Liver (tissue), 8 donors: ENCODE measurements at regions not wholly inside any gene's neighbourhood (a gene's known extent, or its start where the extent isn't known, plus 50 kb on each side); places are given as distances from the start of the nearest gene placed in this dataset.

Source experiments
- DNase-seq: peaks from one replicate; pipeline ENCODE4 v3.0.0-alpha.2; 2017; ENCODE audit warnings: low spot score
- H3K27ac ChIP-seq, 2 donors: one replicate each; pipeline ENCODE4 v1.7.0; 2013; ENCODE audit warnings: inconsistent platforms in 2 of 2, low read length in 2 of 2, control low read depth in 1 of 2, low read depth in 1 of 2, mild to moderate bottlenecking in 1 of 2
- H3K27me3 ChIP-seq, 4 donors: one replicate each; pipeline versions ENCODE4 v1.6.1 to v1.7.0; 2013; ENCODE audit warnings: low read length in 3 of 4, inconsistent platforms in 1 of 4, mild to moderate bottlenecking in 1 of 4, moderate library complexity in 1 of 4; ENCODE audit not compliant: control insufficient read depth in 4 of 4, insufficient read depth in 4 of 4
- H3K36me3 ChIP-seq, 4 donors: one replicate each; pipeline versions ENCODE4 v1.6.1 to v1.7.0; 2013; ENCODE audit warnings: low read length in 3 of 4, mild to moderate bottlenecking in 3 of 4, low read depth in 1 of 4, moderate library complexity in 1 of 4; ENCODE audit not compliant: control insufficient read depth in 4 of 4, insufficient read depth in 3 of 4
- H3K4me1 ChIP-seq, 4 donors: one replicate each; pipeline versions ENCODE4 v1.6.1 to v1.7.0; 2013; ENCODE audit warnings: low read length in 3 of 4, mild to moderate bottlenecking in 3 of 4, moderate library complexity in 1 of 4; ENCODE audit not compliant: control insufficient read depth in 4 of 4, insufficient read depth in 4 of 4
- H3K4me3 ChIP-seq, 3 donors: one replicate each; pipeline versions ENCODE4 v1.6.1 to v1.7.0; 2013; ENCODE audit warnings: low read length in 3 of 3, control low read depth in 1 of 3, low read depth in 1 of 3, mild to moderate bottlenecking in 1 of 3
- H3K9ac ChIP-seq, 2 donors: one replicate each; pipeline ENCODE4 v1.7.0; 2013; ENCODE audit warnings: low read length in 2 of 2, mild to moderate bottlenecking in 2 of 2, moderate library complexity in 2 of 2, control low read depth in 1 of 2, low read depth in 1 of 2
- H3K9me3 ChIP-seq, 4 donors: one replicate each; pipeline versions ENCODE4 v1.6.1 to v1.7.0; 2013; ENCODE audit warnings: low read length in 3 of 4; ENCODE audit not compliant: control insufficient read depth in 4 of 4
- ATF3 ChIP-seq: IDR thresholded peaks from 2 replicates; pipeline ENCODE4 v1.6.1; 2016; ENCODE audit warnings: antibody characterized with exemption
- CTCF ChIP-seq: fragments of 150-350 bp; IDR thresholded peaks from 2 replicates; pipeline ENCODE4 v1.5.1; 2017; ENCODE audit warnings: improper control_type of control experiment, low read depth, low read length; ENCODE audit not compliant: missing input control
- EGR1 ChIP-seq, 2 donors: IDR thresholded peaks; 2 replicates each; pipeline ENCODE4 v1.6.1; 2016 to 2018; ENCODE audit warnings: antibody characterized with exemption in 2 of 2, low read depth in 2 of 2
- FOXA1 ChIP-seq: IDR thresholded peaks from 2 replicates; pipeline ENCODE4 v1.6.1; 2016; ENCODE audit warnings: antibody characterized with exemption
- FOXA2 ChIP-seq: IDR thresholded peaks from 2 replicates; pipeline ENCODE4 v1.6.1; 2016; ENCODE audit warnings: antibody characterized with exemption
- GABPA ChIP-seq, 2 donors: IDR thresholded peaks in 1 of 2; conservative IDR thresholded peaks in 1 of 2; 2 replicates each; pipeline ENCODE4 v1.6.1; 2016; ENCODE audit warnings: antibody characterized with exemption in 2 of 2, mild to moderate bottlenecking in 1 of 2, moderate library complexity in 1 of 2
- HNF4A ChIP-seq, 2 donors: conservative IDR thresholded peaks; 2 replicates each; pipeline ENCODE4 v1.6.1; 2016; ENCODE audit warnings: antibody characterized with exemption in 2 of 2, mild to moderate bottlenecking in 2 of 2
- HNF4G ChIP-seq: IDR thresholded peaks from 2 replicates; pipeline ENCODE4 v1.6.1; 2016; ENCODE audit warnings: antibody characterized with exemption
- JUND ChIP-seq, 2 donors: IDR thresholded peaks; 2 replicates each; pipeline ENCODE4 v1.6.1; 2016; ENCODE audit warnings: antibody characterized with exemption in 2 of 2
- MAX ChIP-seq: IDR thresholded peaks from 2 replicates; pipeline ENCODE4 v1.6.1; 2016; ENCODE audit warnings: antibody characterized with exemption
- NR2F2 ChIP-seq: IDR thresholded peaks from 2 replicates; pipeline ENCODE4 v1.6.1; 2016; ENCODE audit warnings: antibody characterized with exemption
- RAD21 ChIP-seq, 2 donors: IDR thresholded peaks; 2 replicates each; pipeline ENCODE4 v1.6.1; 2016; ENCODE audit warnings: antibody characterized with exemption in 2 of 2, mild to moderate bottlenecking in 2 of 2
- REST ChIP-seq: IDR thresholded peaks from 2 replicates; pipeline ENCODE4 v1.6.1; 2016; ENCODE audit warnings: antibody characterized with exemption, mild to moderate bottlenecking
- RXRA ChIP-seq, 2 donors: IDR thresholded peaks; 2 replicates each; pipeline ENCODE4 v1.6.1; 2017 to 2018; ENCODE audit warnings: antibody characterized with exemption in 2 of 2, mild to moderate bottlenecking in 1 of 2
- SP1 ChIP-seq: IDR thresholded peaks from 2 replicates; pipeline ENCODE4 v1.6.1; 2018; ENCODE audit warnings: antibody characterized with exemption, mild to moderate bottlenecking
- TAF1 ChIP-seq: conservative IDR thresholded peaks from 2 replicates; pipeline ENCODE4 v1.6.1; 2016; ENCODE audit warnings: antibody characterized with exemption, mild to moderate bottlenecking
- YY1 ChIP-seq: IDR thresholded peaks from 2 replicates; pipeline ENCODE4 v1.6.1; 2016; ENCODE audit warnings: antibody characterized with exemption, mild to moderate bottlenecking
- ZBTB33 ChIP-seq: IDR thresholded peaks from 2 replicates; pipeline ENCODE4 v1.6.1; 2016; ENCODE audit warnings: antibody characterized with exemption
- WGBS: extraction: QIAGEN DNeasy Blood & Tissue Kit; methylation state at CpG from one replicate; pipeline ENCODE4 v1.1.7; 2013; 5-methylcytosine and 5-hydroxymethylcytosine counted together
- donor health status: healthy.
- donor health status: healthy.
- donor health status: healthy.
- donor health status: healthy.
- donor health status: healthy.

- no peak overlapping the region for H3K4me3 ChIP-seq
- H3K27me3 ChIP-seq: no peaks in the 10 kb centered on the region
- no peak overlapping the region for H3K9ac ChIP-seq
- no peaks in the 10 kb centered on the region for H3K9me3 ChIP-seq
- DNase-seq: no peak
- no peaks in the 10 kb centered on the region for H3K36me3 ChIP-seq
- H3K27ac ChIP-seq: no peak overlapping the region
- no peak for TF ChIP-seq GABPA (IDR thresholded peaks at IDR 0.05 in 1 of 2, conservative IDR thresholded peaks at IDR 0.05 in 1 of 2)
- no peak for TF ChIP-seq FOXA1
- TF ChIP-seq TAF1: no peak
- TF ChIP-seq NR2F2: no peak
- no peak for TF ChIP-seq JUND (IDR thresholded peaks at IDR 0.05)
- TF ChIP-seq MAX: no peak
- no peak for TF ChIP-seq EGR1 (IDR thresholded peaks at IDR 0.05; ENCODE audit: low read depth in 2 of 2)
- no peak for TF ChIP-seq RXRA (IDR thresholded peaks at IDR 0.05)
- TF ChIP-seq RAD21 (IDR thresholded peaks at IDR 0.05): no peak
- TF ChIP-seq CTCF: no peak
- TF ChIP-seq SP1: no peak
- no peak for TF ChIP-seq YY1
- no peak for TF ChIP-seq FOXA2
- TF ChIP-seq ZBTB33: no peak
- 81% methylated on average over 4 of the region's 4 CpGs for WGBS
- H3K4me1 ChIP-seq: no peaks in the 10 kb centered on the region
Observed at GRCh38 chr10:69733791-69734261, 67.9 kb upstream of the COL13A1 start.

- H3K9ac ChIP-seq: no peak overlapping the region
- H3K4me1 ChIP-seq: no peaks in the 10 kb centered on the region
- no peak overlapping the region for H3K27ac ChIP-seq
- DNase-seq: no peak
- H3K9me3 ChIP-seq: no peaks in the 10 kb centered on the region
- no peak overlapping the region for H3K4me3 ChIP-seq
- WGBS: 81% methylated on average over 8 of the region's 8 CpGs
- no peaks in the 10 kb centered on the region for H3K27me3 ChIP-seq
- TF ChIP-seq TAF1 (no peak), CTCF (no peak), ATF3 (no peak), REST (no peak), EGR1 (IDR thresholded peaks at IDR 0.05; ENCODE audit: low read depth in 2 of 2) (no peak), HNF4A (conservative IDR thresholded peaks at IDR 0.05) (no peak), FOXA2 (no peak), FOXA1 (no peak), ZBTB33 (no peak), RXRA (IDR thresholded peaks at IDR 0.05) (no peak), SP1 (no peak), YY1 (no peak), MAX (no peak), HNF4G (no peak)
- no peaks in the 10 kb centered on the region for H3K36me3 ChIP-seq
Observed at GRCh38 chr10:69734416-69734796, 67.3 kb upstream of the COL13A1 start.
